ENCODE measurements at regions not wholly inside any gene's neighbourhood (a gene's known extent, or its start where the extent isn't known, plus 50 kb on each side); places are given as distances from the start of the nearest gene placed in this dataset.

DNA sequence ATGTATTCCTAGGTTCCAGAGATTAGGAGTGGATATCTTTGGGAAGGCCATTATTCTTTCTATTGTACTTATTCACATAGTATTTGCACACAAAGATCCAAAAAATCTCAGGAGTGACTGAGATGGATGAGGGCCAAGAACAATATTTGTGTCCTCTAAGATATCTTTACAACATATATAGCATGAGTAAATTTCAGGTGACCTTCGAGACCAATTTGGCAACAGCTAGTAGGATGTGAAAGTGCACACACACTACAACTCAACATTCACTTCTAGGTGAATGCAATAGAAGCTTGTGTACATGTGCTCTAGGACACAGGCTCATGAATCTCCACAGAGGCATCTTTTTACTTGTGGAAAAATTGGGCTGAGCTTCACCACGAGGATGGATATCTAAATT lies 224.0 kb downstream of the C1orf94 start:
- no peak overlapping the region; the same call in 1 of the 2 replicates for H3K27ac ChIP-seq
- TF ChIP-seq CTCF (conservative IDR thresholded peaks at IDR 0.05): no peak

- TF ChIP-seq CTCF (conservative IDR thresholded peaks at IDR 0.05): no peak
- no peak overlapping the region for H3K27ac ChIP-seq
Measured at GRCh38 chr1:34403156-34403555, 226.4 kb downstream of the C1orf94 start.

DNA sequence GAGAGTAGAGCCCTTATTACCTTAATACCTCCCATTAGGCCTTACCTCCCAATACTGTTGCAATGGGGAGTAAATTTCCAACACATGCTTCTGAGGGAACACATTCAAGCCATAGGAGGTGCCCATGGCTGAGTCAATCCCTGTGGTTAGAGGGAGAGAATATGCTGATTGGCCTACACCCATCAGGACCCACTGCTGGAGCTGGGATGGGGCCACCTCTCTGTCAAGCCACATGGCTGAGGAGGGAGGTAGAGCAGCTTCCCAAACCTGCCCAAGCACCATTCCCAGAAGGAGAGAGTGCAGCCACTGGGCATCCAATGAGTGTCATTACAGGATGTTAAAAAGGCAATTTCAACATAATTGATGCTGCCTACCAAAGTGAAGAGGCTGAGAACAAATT lies 228.1 kb downstream of the C1orf94 start:
- no peak for TF ChIP-seq CTCF (conservative IDR thresholded peaks at IDR 0.05)
- H3K27ac ChIP-seq: no peak overlapping the region

- TF ChIP-seq CTCF (conservative IDR thresholded peaks at IDR 0.05): no peak
- peak overlapping the region; percentile 78; the same call in 1 of the 2 replicates for H3K27ac ChIP-seq
Measured at GRCh38 chr1:34405266-34405959, 228.7 kb downstream of the C1orf94 start.

GRCh38 chr1:34406377-34406776 lies 229.7 kb downstream of the C1orf94 start:
- TF ChIP-seq CTCF (conservative IDR thresholded peaks at IDR 0.05): no peak
- H3K27ac ChIP-seq: peak overlapping the region; percentile 78

- H3K27ac ChIP-seq: peak overlapping the region; percentile 78
- no peak for TF ChIP-seq CTCF (conservative IDR thresholded peaks at IDR 0.05)
Measured at GRCh38 chr1:34406833-34407539, 230.3 kb downstream of the C1orf94 start.

DNA sequence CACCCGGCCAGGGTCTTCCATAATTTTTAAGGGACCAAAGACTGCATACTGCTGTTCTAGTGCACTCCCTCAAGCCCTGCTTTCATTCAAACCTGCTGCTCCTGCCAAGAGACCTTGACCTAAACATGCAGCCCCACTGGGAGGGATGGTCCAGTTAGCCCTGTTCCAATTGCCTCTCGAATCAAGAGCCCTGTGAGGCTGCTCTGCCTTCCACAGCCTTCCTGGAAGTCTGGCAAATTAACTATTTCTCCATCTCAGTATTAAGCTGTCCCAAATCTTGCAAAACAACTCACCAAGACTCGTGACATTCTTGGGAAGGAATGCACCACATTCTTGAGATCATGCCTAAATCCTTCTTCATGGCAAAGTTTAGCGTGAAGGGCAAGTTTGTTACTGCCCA lies 231.3 kb downstream of the C1orf94 start:
- H3K27ac ChIP-seq: peak overlapping the region; percentile 78; the same call in 1 of the 2 replicates
- TF ChIP-seq CTCF (conservative IDR thresholded peaks at IDR 0.05): no peak

Data from VCaP (cell line).